KMS-11 (cell line): ENCODE measurements at regions not wholly inside any gene's neighbourhood (a gene's known extent, or its start where the extent isn't known, plus 50 kb on each side); places are given as distances from the start of the nearest gene placed in this dataset.

Source experiments
- H2AFZ ChIP-seq: fragments of 200-600 bp; sonication (generic); 2 replicates; pipeline ENCODE4 v1.6.1; 2016; ENCODE audit warnings: antibody characterized with exemption, mixed run types, low read depth
- H3K27ac ChIP-seq: fragments of 200-600 bp; sonication (generic); 2 replicates; pipeline ENCODE4 v1.6.1; 2016; ENCODE audit warnings: mild to moderate bottlenecking, mixed run types
- H3K27me3 ChIP-seq: fragments of 200-600 bp; sonication (generic); 2 replicates; pipeline ENCODE4 v1.6.1; 2017; ENCODE audit warnings: mild to moderate bottlenecking, low read depth, mixed run types, moderate library complexity; ENCODE audit not compliant: insufficient read depth
- H3K36me3 ChIP-seq: fragments of 200-600 bp; sonication (generic); 2 replicates; pipeline ENCODE4 v1.6.1; 2017; ENCODE audit warnings: mild to moderate bottlenecking, mixed run types; ENCODE audit not compliant: insufficient read depth
- H3K4me1 ChIP-seq: fragments of 200-600 bp; sonication (generic); 2 replicates; pipeline ENCODE4 v1.6.1; 2016; ENCODE audit warnings: mild to moderate bottlenecking, low read depth, mixed run types; ENCODE audit not compliant: poor library complexity, severe bottlenecking
- H3K4me2 ChIP-seq: fragments of 200-600 bp; sonication (generic); 2 replicates; pipeline ENCODE4 v1.7.0; 2016; ENCODE audit warnings: mild to moderate bottlenecking, mixed run types
- H3K4me3 ChIP-seq: fragments of 200-600 bp; sonication (generic); IDR thresholded peaks from 2 replicates; pipeline ENCODE4 v1.6.1; 2017; ENCODE audit warnings: low read depth, low read length, mixed read lengths; ENCODE audit not compliant: insufficient read depth
- H3K79me2 ChIP-seq: fragments of 200-600 bp; sonication (generic); 2 replicates; pipeline ENCODE4 v1.6.1; 2016; ENCODE audit warnings: low read depth, mixed run types; ENCODE audit not compliant: insufficient read depth
- H3K9ac ChIP-seq: fragments of 200-600 bp; sonication (generic); 2 replicates; pipeline ENCODE4 v1.6.1; 2016; ENCODE audit warnings: mild to moderate bottlenecking, mixed run types
- H4K20me1 ChIP-seq: fragments of 200-600 bp; sonication (generic); 2 replicates; pipeline ENCODE4 v1.6.1; 2016; ENCODE audit warnings: mild to moderate bottlenecking, mixed run types; ENCODE audit not compliant: insufficient read depth
- TF ChIP-seq, protein P1 (sequence below): fragments of 200-600 bp; sonication (generic); conservative IDR thresholded peaks from 2 replicates; pipeline ENCODE4 v1.6.1; 2017; ENCODE audit warnings: low read depth, mild to moderate bottlenecking, antibody characterized with exemption, low read length, moderate library complexity, mixed read lengths

- Histone ChIP-seq H3K4me1 (no peaks in the 10 kb centered on the region), H3K9ac (no peak overlapping the region), H3K4me2 (no peak overlapping the region), H2AFZ (no peak overlapping the region), H3K79me2 (no peaks in the 10 kb centered on the region), H3K27me3 (no peaks in the 10 kb centered on the region), H3K27ac (no peak overlapping the region), H3K4me3 (no peak overlapping the region), H3K36me3 (no peaks in the 10 kb centered on the region), H4K20me1 (no peaks in the 10 kb centered on the region)
- TF ChIP-seq, protein P1, sequence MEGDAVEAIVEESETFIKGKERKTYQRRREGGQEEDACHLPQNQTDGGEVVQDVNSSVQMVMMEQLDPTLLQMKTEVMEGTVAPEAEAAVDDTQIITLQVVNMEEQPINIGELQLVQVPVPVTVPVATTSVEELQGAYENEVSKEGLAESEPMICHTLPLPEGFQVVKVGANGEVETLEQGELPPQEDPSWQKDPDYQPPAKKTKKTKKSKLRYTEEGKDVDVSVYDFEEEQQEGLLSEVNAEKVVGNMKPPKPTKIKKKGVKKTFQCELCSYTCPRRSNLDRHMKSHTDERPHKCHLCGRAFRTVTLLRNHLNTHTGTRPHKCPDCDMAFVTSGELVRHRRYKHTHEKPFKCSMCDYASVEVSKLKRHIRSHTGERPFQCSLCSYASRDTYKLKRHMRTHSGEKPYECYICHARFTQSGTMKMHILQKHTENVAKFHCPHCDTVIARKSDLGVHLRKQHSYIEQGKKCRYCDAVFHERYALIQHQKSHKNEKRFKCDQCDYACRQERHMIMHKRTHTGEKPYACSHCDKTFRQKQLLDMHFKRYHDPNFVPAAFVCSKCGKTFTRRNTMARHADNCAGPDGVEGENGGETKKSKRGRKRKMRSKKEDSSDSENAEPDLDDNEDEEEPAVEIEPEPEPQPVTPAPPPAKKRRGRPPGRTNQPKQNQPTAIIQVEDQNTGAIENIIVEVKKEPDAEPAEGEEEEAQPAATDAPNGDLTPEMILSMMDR, result no peak
Observed at GRCh38 chr9:89872913-89873707, 268.3 kb downstream of the GADD45G start.

DNA sequence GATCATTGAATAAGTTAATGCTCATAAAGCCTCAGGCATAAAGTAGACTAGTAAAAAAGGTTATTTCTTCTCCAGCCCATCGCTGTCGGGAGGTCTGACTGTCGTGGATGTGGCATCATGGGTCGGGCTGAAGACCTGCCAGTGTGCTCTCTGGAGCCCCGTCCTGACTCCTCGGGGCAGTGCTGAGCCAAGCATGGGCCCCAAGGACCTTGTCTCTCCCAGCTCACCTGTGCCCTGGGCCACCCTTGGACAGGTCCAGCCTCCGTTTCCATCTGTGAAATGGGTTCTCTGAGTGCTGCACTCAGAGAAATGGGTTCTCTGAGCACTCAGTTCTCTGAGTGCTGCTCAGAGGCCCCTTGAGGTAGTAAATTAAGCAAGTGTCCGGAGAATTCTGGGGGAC is 269.0 kb downstream of the GADD45G start:
- Histone ChIP-seq H3K4me2 (no peak overlapping the region), H3K36me3 (no peaks in the 10 kb centered on the region), H3K27me3 (no peaks in the 10 kb centered on the region), H2AFZ (no peak overlapping the region), H3K4me1 (no peaks in the 10 kb centered on the region), H4K20me1 (no peaks in the 10 kb centered on the region), H3K27ac (no peak overlapping the region), H3K4me3 (no peak overlapping the region), H3K9ac (no peak overlapping the region), H3K79me2 (no peaks in the 10 kb centered on the region)
- TF ChIP-seq, protein P1, result no peak

DNA sequence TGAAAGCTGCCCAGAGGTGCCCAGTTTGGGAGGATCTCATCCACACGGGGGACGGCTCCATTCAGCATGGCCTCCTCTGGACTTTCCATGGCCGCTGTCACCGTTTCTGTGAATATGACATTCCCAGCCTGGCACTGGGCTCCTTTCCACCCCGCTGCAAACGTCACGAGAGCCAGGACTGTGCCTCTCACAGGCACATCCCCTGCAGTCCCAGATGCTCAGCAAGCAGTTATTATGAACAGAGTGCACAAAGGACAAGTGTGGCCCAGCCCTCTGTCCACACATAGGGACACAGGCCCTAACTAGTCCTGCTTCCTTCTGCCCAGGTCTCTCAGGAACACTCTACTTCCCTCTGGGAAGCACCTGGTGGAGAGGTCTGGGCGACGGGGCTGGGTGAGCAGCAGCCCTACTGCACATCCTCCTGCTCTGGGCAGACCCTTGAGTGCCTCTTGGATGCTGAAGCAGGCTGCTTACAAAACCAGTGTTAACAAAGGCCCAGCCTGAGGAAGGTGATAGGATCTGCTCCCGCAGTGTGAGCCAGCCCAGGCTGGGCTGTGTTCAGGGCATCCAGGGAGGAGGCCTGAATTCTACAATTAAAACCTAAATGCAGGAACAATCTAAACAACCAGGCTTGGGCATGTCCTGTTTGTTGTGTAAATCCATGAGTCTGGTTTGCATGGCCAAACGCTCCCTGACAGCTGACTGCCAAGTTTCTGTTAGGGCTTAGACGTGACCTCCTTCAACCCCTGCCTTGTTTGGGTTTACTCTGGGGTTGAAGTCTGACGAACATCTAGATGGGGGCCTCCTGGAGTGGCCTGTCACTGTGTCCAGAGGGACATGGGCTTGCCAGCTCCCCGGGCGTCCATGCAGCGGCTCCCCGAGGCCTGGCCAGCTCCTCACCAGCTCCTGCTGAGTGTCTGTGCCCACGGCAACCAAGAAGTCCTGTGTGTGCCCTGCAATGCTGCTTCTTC is 269.8 kb downstream of the GADD45G start:
- Histone ChIP-seq H3K4me3 (no peak overlapping the region), H3K9ac (no peak overlapping the region), H3K27me3 (no peaks in the 10 kb centered on the region), H3K4me2 (no peak overlapping the region), H3K36me3 (no peaks in the 10 kb centered on the region), H4K20me1 (no peaks in the 10 kb centered on the region), H3K79me2 (no peaks in the 10 kb centered on the region), H2AFZ (no peak overlapping the region), H3K4me1 (no peaks in the 10 kb centered on the region), H3K27ac (no peak overlapping the region)
- TF ChIP-seq, protein P1, result no peak

- Histone ChIP-seq H3K9ac (no peak overlapping the region), H3K4me3 (no peak overlapping the region), H3K27ac (no peak overlapping the region), H4K20me1 (no peaks in the 10 kb centered on the region), H3K4me1 (no peaks in the 10 kb centered on the region), H3K4me2 (no peak overlapping the region), H2AFZ (no peak overlapping the region), H3K36me3 (no peaks in the 10 kb centered on the region), H3K79me2 (no peaks in the 10 kb centered on the region), H3K27me3 (no peaks in the 10 kb centered on the region)
- TF ChIP-seq, protein P1, result no peak
Observed at GRCh38 chr9:89877051-89878002, 272.5 kb downstream of the GADD45G start.
